ENCODE measurements at regions not wholly inside any gene's neighbourhood (a gene's known extent, or its start where the extent isn't known, plus 50 kb on each side); places are given as distances from the start of the nearest gene placed in this dataset.
"Not testable (repeated sequence)": the region's sequence is repeated elsewhere in the genome, so short reads cannot be mapped to it uniquely, and the experiment has no call there.

DNA sequence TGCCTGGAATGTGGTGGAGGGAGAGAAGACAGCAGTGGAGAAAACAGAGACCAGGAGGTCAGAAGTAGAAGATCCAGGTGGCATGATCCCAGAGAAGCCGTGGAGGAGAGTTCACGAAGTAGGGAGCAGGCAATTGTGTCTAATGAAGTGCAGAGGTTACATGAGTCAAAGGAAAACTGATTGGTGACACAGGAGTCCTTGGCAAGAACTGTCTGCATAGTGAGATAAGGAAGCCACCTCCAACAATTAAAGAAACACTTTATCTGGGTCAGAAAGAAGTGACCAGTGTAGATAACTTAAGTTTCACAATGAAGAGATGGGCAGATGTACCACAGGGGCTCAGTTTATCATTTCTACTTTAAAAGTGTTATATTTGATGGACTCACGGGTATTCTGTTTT is 57.0 kb upstream of the PTH start:
- Histone ChIP-seq H3K9me2 (ENCODE audit: insufficient read depth, low read length) (no peaks in the 10 kb centered on the region), H3K36me3 (ENCODE audit: insufficient read depth, low read length) (no peaks in the 10 kb centered on the region), H3K4me2 (ENCODE audit: low read length) (no peak overlapping the region), H2AFZ (ENCODE audit: low read length) (no peak overlapping the region), H4K20me1 (ENCODE audit: insufficient read depth, low read length) (no peaks in the 10 kb centered on the region), H3K4me1 (ENCODE audit: insufficient read depth, low read length, poor library complexity, severe bottlenecking) (no peaks in the 10 kb centered on the region), H3K4me3 (ENCODE audit: low read depth, low read length, poor library complexity, severe bottlenecking) (no peak overlapping the region), H3K9me3 (ENCODE audit: low read length) (no peaks in the 10 kb centered on the region), H3K79me2 (ENCODE audit: insufficient read depth, low read depth, low read length) (no peaks in the 10 kb centered on the region), H3K27ac (ENCODE audit: low read depth, low read length, poor library complexity, severe bottlenecking) (no peak overlapping the region)
- no peak for DNase-seq (ENCODE audit: low spot score)
- intact Hi-C loops (cut with micrococcal nuclease; ENCODE audit: unreplicated experiment) = no loop called here
- BruUV-seq (replicated peaks) = no TSS peak
- ChIA-PET POLR2A (no interaction called here), CTCF (ENCODE audit: unreplicated experiment) (no interaction called here)
- TF ChIP-seq EZH2phosphoT487 (IDR thresholded peaks at IDR 0.05; ENCODE audit: borderline replicate concordance, low read depth, low read length) = no peak
- TF ChIP-seq, protein P1, sequence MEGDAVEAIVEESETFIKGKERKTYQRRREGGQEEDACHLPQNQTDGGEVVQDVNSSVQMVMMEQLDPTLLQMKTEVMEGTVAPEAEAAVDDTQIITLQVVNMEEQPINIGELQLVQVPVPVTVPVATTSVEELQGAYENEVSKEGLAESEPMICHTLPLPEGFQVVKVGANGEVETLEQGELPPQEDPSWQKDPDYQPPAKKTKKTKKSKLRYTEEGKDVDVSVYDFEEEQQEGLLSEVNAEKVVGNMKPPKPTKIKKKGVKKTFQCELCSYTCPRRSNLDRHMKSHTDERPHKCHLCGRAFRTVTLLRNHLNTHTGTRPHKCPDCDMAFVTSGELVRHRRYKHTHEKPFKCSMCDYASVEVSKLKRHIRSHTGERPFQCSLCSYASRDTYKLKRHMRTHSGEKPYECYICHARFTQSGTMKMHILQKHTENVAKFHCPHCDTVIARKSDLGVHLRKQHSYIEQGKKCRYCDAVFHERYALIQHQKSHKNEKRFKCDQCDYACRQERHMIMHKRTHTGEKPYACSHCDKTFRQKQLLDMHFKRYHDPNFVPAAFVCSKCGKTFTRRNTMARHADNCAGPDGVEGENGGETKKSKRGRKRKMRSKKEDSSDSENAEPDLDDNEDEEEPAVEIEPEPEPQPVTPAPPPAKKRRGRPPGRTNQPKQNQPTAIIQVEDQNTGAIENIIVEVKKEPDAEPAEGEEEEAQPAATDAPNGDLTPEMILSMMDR (conservative IDR thresholded peaks at IDR 0.05; ENCODE audit: low read length) = no peak

DNA sequence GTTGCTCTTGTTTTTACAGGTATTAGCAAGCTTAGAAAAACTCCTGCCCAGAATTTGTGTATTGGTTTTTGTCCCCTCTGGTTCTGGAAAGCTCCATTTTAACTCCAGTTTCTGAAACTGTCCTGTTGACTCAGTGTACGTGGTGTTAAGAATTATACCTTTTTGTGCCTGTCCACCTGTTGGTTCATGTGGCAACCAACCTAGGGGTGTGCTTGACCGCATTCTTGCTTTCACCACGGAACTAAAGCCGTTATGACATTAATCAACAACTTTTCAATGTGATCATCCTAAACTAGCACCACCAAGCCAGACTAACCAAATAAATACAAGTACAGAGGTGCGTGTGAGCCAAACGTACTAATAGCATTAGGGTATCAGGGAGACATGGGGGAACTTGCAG is 56.0 kb upstream of the PTH start:
- no peaks in the 10 kb centered on the region for H4K20me1 ChIP-seq (ENCODE audit: insufficient read depth, low read length)
- TF ChIP-seq EZH2phosphoT487 (IDR thresholded peaks at IDR 0.05; ENCODE audit: borderline replicate concordance, low read depth, low read length) = no peak
- TF ChIP-seq, protein P1 (conservative IDR thresholded peaks at IDR 0.05; ENCODE audit: low read length) = no peak
- intact Hi-C loops (cut with micrococcal nuclease; ENCODE audit: unreplicated experiment) = no loop called here
- H3K9me3 ChIP-seq (ENCODE audit: low read length) = no peaks in the 10 kb centered on the region
- CTCF ChIA-PET (ENCODE audit: unreplicated experiment) = no interaction called here
- no peak overlapping the region for H3K4me2 ChIP-seq (ENCODE audit: low read length)
- DNase-seq (ENCODE audit: low spot score) = no peak
- H3K27ac ChIP-seq (ENCODE audit: low read depth, low read length, poor library complexity, severe bottlenecking) = no peak overlapping the region
- no peaks in the 10 kb centered on the region for H3K36me3 ChIP-seq (ENCODE audit: insufficient read depth, low read length)
- POLR2A ChIA-PET = interaction anchor here (0.6 kb wide), 1 partner anchor 417 kb away, joined by 3 read pairs; no protein-coding TSS in a partner anchor
- no peak overlapping the region for H3K4me3 ChIP-seq (ENCODE audit: low read depth, low read length, poor library complexity, severe bottlenecking)
- no peaks in the 10 kb centered on the region for H3K9me2 ChIP-seq (ENCODE audit: insufficient read depth, low read length)
- H2AFZ ChIP-seq (ENCODE audit: low read length) = no peak overlapping the region
- H3K4me1 ChIP-seq (ENCODE audit: insufficient read depth, low read length, poor library complexity, severe bottlenecking) = no peaks in the 10 kb centered on the region
- no TSS peak for BruUV-seq (replicated peaks)
- no peaks in the 10 kb centered on the region for H3K79me2 ChIP-seq (ENCODE audit: insufficient read depth, low read depth, low read length)

DNA sequence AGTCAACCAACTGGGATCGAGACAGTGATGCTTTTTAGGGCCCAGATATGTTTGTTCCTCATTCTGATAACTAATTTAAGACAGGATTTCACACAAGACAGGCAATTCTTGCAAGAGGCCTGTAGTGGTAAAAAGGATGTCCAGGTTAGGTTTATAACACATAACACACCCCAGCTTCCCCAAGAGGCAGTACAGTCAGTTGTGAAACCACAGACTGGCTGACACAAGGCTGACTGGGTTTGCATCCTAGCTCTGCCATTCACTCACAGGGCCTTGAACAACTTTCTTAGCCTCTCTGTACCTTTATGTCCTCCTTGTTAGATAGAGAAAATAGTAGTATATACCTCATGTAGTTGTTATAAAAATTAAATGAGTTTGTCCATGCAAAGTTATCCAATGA is 55.0 kb upstream of the PTH start:
- Histone ChIP-seq H2AFZ (ENCODE audit: low read length) (no peak overlapping the region), H3K4me1 (ENCODE audit: insufficient read depth, low read length, poor library complexity, severe bottlenecking) (no peaks in the 10 kb centered on the region), H3K4me3 (ENCODE audit: low read depth, low read length, poor library complexity, severe bottlenecking) (no peak overlapping the region), H4K20me1 (ENCODE audit: insufficient read depth, low read length) (no peaks in the 10 kb centered on the region), H3K4me2 (ENCODE audit: low read length) (no peak overlapping the region), H3K27ac (ENCODE audit: low read depth, low read length, poor library complexity, severe bottlenecking) (no peak overlapping the region), H3K36me3 (ENCODE audit: insufficient read depth, low read length) (no peaks in the 10 kb centered on the region), H3K9me2 (ENCODE audit: insufficient read depth, low read length) (no peaks in the 10 kb centered on the region), H3K9me3 (ENCODE audit: low read length) (0 out of 2 replicates have a peak, but pooled peaks cover under 1% of the 10 kb centered on the region), H3K79me2 (ENCODE audit: insufficient read depth, low read depth, low read length) (no peaks in the 10 kb centered on the region)
- intact Hi-C loops (cut with micrococcal nuclease; ENCODE audit: unreplicated experiment) = no loop called here
- ChIA-PET CTCF (ENCODE audit: unreplicated experiment) (no interaction called here), POLR2A (no interaction called here)
- no TSS peak for BruUV-seq (replicated peaks)
- no peak for DNase-seq (ENCODE audit: low spot score)
- TF ChIP-seq, protein P1 (conservative IDR thresholded peaks at IDR 0.05; ENCODE audit: low read length) = no peak
- TF ChIP-seq EZH2phosphoT487 (IDR thresholded peaks at IDR 0.05; ENCODE audit: borderline replicate concordance, low read depth, low read length) = no peak

DNA sequence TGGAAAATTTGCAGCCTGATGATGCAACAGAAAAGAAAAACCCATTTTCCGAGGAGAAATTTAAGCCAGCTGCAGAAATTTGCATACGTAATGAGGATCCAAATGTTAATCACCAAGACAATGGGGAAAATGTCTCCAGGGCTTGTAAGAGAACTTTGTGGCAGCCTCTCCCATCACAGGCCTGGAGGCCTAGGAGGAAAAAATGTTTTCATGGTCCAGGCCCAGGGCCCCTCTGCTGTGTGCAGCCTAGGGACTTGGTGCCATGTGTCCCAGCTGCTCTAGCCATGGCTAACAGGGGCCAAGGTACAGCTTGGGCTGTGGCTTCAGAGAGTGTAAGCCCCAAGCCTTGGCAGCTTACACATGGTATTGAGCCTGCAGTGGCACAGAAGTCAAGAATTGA is 50.3 kb upstream of the PTH start:
- intact Hi-C loops (cut with micrococcal nuclease; ENCODE audit: unreplicated experiment); CTCF ChIA-PET (ENCODE audit: unreplicated experiment); H3K4me2 ChIP-seq (ENCODE audit: low read length); H2AFZ ChIP-seq (ENCODE audit: low read length); H3K9me2 ChIP-seq (ENCODE audit: insufficient read depth, low read length); POLR2A ChIA-PET; H3K4me3 ChIP-seq (ENCODE audit: low read depth, low read length, poor library complexity, severe bottlenecking); H4K20me1 ChIP-seq (ENCODE audit: insufficient read depth, low read length); H3K27ac ChIP-seq (ENCODE audit: low read depth, low read length, poor library complexity, severe bottlenecking); DNase-seq (ENCODE audit: low spot score); H3K4me1 ChIP-seq (ENCODE audit: insufficient read depth, low read length, poor library complexity, severe bottlenecking); BruUV-seq (replicated peaks); H3K36me3 ChIP-seq (ENCODE audit: insufficient read depth, low read length); H3K79me2 ChIP-seq (ENCODE audit: insufficient read depth, low read depth, low read length); H3K9me3 ChIP-seq (ENCODE audit: low read length): not testable (repeated sequence)
